GM23248 (cell line): ENCODE measurements at regions not wholly inside any gene's neighbourhood (a gene's known extent, or its start where the extent isn't known, plus 50 kb on each side); places are given as distances from the start of the nearest gene placed in this dataset.

Experiments
- EZH2 ChIP-seq: fragments of 200-600 bp; sonication (generic); IDR thresholded peaks from 2 replicates; pipeline ENCODE4 v1.6.1; 2018; ENCODE audit warnings: antibody characterized with exemption, mild to moderate bottlenecking; ENCODE audit not compliant: insufficient read depth, poor library complexity, severe bottlenecking
- EZH2phosphoT487 ChIP-seq: fragments of 200-600 bp; sonication (generic); IDR thresholded peaks from 2 replicates; pipeline ENCODE4 v1.6.1; 2018; ENCODE audit warnings: antibody characterized with exemption, moderate library complexity, mild to moderate bottlenecking, low read depth; ENCODE audit not compliant: insufficient read depth

DNA sequence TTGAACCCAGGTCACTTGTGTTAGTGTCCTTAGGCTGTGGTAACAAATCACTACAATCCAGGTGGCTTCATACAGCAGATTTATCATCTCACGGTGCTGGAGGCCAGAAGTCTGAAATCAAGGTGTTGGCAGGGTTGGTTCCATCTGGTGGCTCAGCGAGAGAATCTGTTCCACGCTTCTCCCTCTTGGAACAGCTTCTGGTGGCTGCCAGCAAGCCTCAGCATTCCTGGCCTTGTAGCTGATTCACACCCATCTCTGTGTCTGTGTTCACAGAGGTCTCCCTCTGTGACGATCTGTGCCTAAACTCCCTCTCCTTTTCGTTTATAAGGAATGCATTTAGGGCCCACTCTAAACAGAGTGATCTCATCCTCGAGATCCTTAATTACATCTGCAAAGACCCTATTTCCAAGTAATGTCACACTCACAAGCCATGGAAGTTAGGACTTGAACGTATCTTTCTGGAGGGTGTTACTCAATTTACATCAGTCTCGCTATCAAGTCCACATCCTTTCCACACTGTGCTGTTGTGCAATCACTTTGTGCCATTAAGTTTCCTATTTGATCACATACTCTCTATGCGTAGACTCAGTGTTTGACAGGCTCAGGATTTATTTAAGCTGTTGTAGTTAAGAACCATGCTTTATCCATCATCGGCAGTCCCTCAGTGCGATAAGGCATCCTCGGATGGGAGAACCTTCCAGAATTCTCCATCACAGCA, 164.4 kb downstream of the SOCS6 start:
- TF ChIP-seq EZH2 (no peak), EZH2phosphoT487 (no peak)
